ENCODE measurements at regions not wholly inside any gene's neighbourhood (a gene's known extent, or its start where the extent isn't known, plus 50 kb on each side); places are given as distances from the start of the nearest gene placed in this dataset.

- no peak for TF ChIP-seq POLR2A (IDR thresholded peaks at IDR 0.05)
- TF ChIP-seq CTCF (IDR thresholded peaks at IDR 0.05): no peak
- TF ChIP-seq EP300 (IDR thresholded peaks at IDR 0.05): no peak
These were observed 295.9 kb upstream of the HDAC4 start for GRCh38 chr2:239696559-239697207.

All from tibial nerve (tissue), 4 donors.